ENCODE measurements at regions not wholly inside any gene's neighbourhood (a gene's known extent, or its start where the extent isn't known, plus 50 kb on each side); places are given as distances from the start of the nearest gene placed in this dataset.
A peak's percentile ranks its signal among the peaks of the same experiment; 100 is the strongest.

DNA sequence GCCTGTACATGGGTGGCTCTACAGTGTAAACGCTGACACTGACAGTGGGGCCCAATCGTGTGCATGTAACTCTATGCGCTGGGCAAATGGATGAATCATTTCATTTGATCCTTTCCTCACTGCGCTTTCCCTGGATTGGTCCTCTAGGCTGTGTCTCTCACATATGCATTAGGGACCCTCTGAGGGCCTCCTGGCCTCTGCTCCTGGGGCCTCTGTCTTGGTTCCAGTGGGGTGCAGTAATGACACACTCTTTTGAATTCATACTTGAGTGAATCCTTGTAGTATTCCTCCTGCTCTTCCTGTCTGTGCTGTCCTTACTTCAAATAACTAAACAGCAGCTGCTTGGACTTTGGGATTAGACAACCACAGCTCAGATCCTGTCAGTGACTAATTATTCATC lies 176.5 kb upstream of the ADO start:
- intact Hi-C loops (cut with DNase I; ENCODE audit: low total_unique reads), result no loop called here
- no peaks in the 10 kb centered on the region for H3K9me3 ChIP-seq
- no peak for TF ChIP-seq CTCF (IDR thresholded peaks at IDR 0.05)

GRCh38 chr10:62631241-62631640 lies 173.3 kb upstream of the ADO start:
- Histone ChIP-seq H3K9me3 (no peaks in the 10 kb centered on the region), H3K4me1 (peaks cover 0 to 5% (median 0%) of the 10 kb centered on the region in 4 donors), H3K36me3 (no peaks in the 10 kb centered on the region), H3K27me3 (no peaks in the 10 kb centered on the region), H3K4me3 (no peak overlapping the region), H3K27ac (no peak overlapping the region)
- intact Hi-C loops (cut with DNase I; ENCODE audit: low total_unique reads), result no loop called here
- no peak for TF ChIP-seq CTCF (IDR thresholded peaks at IDR 0.05)
- no peak for DNase-seq

More for the DNA sequence above, 176.5 kb upstream of the ADO start:
- Histone ChIP-seq H3K4me3 (no peak overlapping the region), H3K4me1 (peaks cover 0 to 5% (median 0%) of the 10 kb centered on the region in 4 donors), H3K27ac (no peak overlapping the region), H3K36me3 (no peaks in the 10 kb centered on the region), H3K27me3 (no peaks in the 10 kb centered on the region)
- no peak for DNase-seq

DNA sequence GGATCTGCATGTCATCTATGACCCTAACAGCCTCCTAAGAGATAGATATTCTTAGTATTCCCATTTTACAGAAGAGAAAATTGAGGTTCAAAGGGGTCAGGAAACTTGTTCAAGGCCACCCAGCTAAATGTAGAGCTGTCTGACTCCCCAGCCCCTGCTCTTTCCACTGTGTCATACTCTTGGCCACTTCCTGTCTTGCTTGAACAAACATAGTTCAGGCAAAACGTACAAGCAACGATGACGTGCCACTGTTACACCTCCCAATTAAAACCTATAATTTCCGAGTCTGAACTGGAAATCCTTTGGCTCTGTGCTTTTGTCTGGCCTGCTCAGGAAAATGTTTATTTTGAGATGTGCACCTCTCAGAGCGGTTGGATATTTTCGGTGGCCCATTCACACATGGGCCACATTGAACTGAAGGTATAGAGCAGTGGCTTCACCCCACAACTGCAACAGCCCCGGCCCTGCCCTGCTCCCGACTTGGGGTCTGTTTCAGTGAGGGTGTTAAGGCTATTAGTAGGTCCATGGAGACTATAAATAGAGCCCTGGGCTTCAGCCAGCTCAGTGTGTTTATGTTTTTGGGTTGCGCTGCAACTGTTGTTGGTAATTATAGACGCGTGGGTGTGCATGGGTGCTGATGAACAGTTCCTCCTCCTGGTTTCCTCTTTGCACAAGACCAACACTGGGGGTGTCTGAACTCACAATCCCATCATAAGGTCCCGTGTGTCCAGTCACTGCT lies 172.3 kb upstream of the ADO start:
- Histone ChIP-seq H3K27ac (no peak overlapping the region), H3K4me3 (no peak overlapping the region), H3K9me3 (no peaks in the 10 kb centered on the region), H3K4me1 (peaks cover 0 to 8% (median 3%) of the 10 kb centered on the region in 4 donors), H3K27me3 (no peaks in the 10 kb centered on the region), H3K36me3 (no peaks in the 10 kb centered on the region)
- TF ChIP-seq CTCF (IDR thresholded peaks at IDR 0.05), result no peak
- peak in 1 of 2 donors; percentile 38 for DNase-seq
- intact Hi-C loops (cut with DNase I; ENCODE audit: low total_unique reads), result no loop called here

DNA sequence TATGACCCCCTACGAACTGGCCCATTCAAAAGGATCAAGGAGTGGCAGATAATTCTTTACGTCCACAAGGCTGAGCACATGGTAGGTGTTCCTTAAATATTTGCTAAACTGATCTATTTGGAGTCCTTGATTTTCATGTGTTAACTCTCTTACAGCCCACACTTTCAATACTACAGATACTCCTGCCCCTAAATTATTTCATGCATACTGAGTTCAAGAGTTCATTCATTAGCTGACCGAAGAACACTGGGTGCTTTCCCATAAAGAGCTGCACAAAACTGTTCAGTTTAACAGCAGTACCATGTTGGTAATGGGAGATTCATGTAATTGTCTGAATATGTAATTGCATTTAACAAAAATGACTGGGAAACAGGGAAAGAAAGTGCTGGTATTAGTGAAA lies 170.5 kb upstream of the ADO start:
- Histone ChIP-seq H3K4me3 (no peak overlapping the region), H3K9me3 (no peaks in the 10 kb centered on the region), H3K27me3 (no peaks in the 10 kb centered on the region), H3K36me3 (no peaks in the 10 kb centered on the region), H3K4me1 (peaks cover 0 to 19% (median 5%) of the 10 kb centered on the region in 4 donors), H3K27ac (no peak overlapping the region)
- no peak for DNase-seq
- TF ChIP-seq CTCF (IDR thresholded peaks at IDR 0.05), result no peak
- intact Hi-C loops (cut with DNase I; ENCODE audit: low total_unique reads), result no loop called here

DNA sequence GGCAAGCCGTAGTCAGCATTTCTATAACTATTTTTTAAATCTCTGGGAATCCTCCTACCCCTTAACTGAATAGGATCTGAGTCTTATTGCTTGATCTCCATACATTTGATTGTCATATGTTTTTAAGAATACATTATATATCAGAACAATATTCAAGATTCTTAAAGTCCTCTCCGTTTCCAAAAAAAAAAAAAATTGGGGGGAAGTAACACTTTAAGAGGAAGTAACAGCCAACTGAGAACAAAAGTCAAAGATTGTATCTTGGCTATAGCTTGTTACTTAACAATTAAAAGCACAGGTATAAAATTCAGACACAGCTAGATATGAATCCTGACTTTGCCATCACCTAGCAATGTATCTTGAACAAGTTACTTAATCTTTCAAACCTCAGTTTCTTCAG lies 169.9 kb upstream of the ADO start:
- H3K36me3 ChIP-seq, result no peaks in the 10 kb centered on the region
- H3K4me1 ChIP-seq, result peaks cover 0 to 19% (median 5%) of the 10 kb centered on the region in 4 donors
- H3K27ac ChIP-seq, result no peak overlapping the region
- no peak for TF ChIP-seq CTCF (IDR thresholded peaks at IDR 0.05)
- no peak for DNase-seq
- intact Hi-C loops (cut with DNase I; ENCODE audit: low total_unique reads), result no loop called here
- H3K9me3 ChIP-seq, result no peaks in the 10 kb centered on the region
- H3K4me3 ChIP-seq, result no peak overlapping the region
- H3K27me3 ChIP-seq, result no peaks in the 10 kb centered on the region

Measured in tibial artery (tissue), 4 donors.